HG03280 (cell line): ENCODE measurements at regions not wholly inside any gene's neighbourhood (a gene's known extent, or its start where the extent isn't known, plus 50 kb on each side); places are given as distances from the start of the nearest gene placed in this dataset.
"Not testable (repeated sequence)": the region's sequence is repeated elsewhere in the genome, so short reads cannot be mapped to it uniquely, and the experiment has no call there.

Source experiments
- ATAC-seq: cut with Tn5 transposase; IDR thresholded peaks from one replicate; pipeline ENCODE4 v1.9.1; 2021; ENCODE audit warnings: mild to moderate bottlenecking, moderate library complexity; ENCODE audit not compliant: unreplicated experiment

GRCh38 chr6:86619428-86619827, 317.9 kb upstream of the HTR1E start:
- ATAC-seq = no peak

GRCh38 chr6:86615299-86615698, 322.0 kb upstream of the HTR1E start:
- no peak for ATAC-seq

- ATAC-seq = no peak
These were observed 327.6 kb upstream of the HTR1E start for GRCh38 chr6:86609549-86610388.

- ATAC-seq = not testable (repeated sequence)
These were observed 334.0 kb upstream of the HTR1E start for GRCh38 chr6:86603364-86603763.

GRCh38 chr6:86602093-86602492, 335.2 kb upstream of the HTR1E start:
- ATAC-seq = not testable (repeated sequence)

- ATAC-seq = not testable (repeated sequence)
These were observed 338.4 kb upstream of the HTR1E start for GRCh38 chr6:86598969-86599368.

- no peak for ATAC-seq
These were observed 341.7 kb upstream of the HTR1E start for GRCh38 chr6:86595641-86596040.

GRCh38 chr6:86586195-86586594, 351.1 kb upstream of the HTR1E start:
- ATAC-seq = no peak

GRCh38 chr6:86581833-86582232, 355.5 kb upstream of the HTR1E start:
- ATAC-seq = no peak

- no peak for ATAC-seq
These were observed 374.1 kb upstream of the HTR1E start for GRCh38 chr6:86563197-86563596.

GRCh38 chr6:86558318-86558717, 379.0 kb upstream of the HTR1E start:
- no peak for ATAC-seq

GRCh38 chr6:86537292-86537861, 400.0 kb upstream of the HTR1E start:
- ATAC-seq = no peak

- ATAC-seq = no peak
These were observed 401.2 kb upstream of the HTR1E start for GRCh38 chr6:86536121-86536520.

GRCh38 chr6:86535100-86535499, 402.2 kb upstream of the HTR1E start:
- no peak for ATAC-seq

- no peak for ATAC-seq
These were observed 407.7 kb upstream of the HTR1E start for GRCh38 chr6:86529635-86530034.

- no peak for ATAC-seq
These were observed 411.1 kb upstream of the HTR1E start for GRCh38 chr6:86526238-86526637.

GRCh38 chr6:86516087-86516486, 421.2 kb upstream of the HTR1E start:
- no peak for ATAC-seq

- ATAC-seq = no peak
These were observed 425.4 kb upstream of the HTR1E start for GRCh38 chr6:86511962-86512361.

GRCh38 chr6:86508230-86508629, 429.1 kb upstream of the HTR1E start:
- ATAC-seq = no peak

GRCh38 chr6:86502497-86502896, 434.8 kb upstream of the HTR1E start:
- ATAC-seq = no peak

GRCh38 chr6:86500035-86500434, 437.3 kb upstream of the HTR1E start:
- no peak for ATAC-seq

GRCh38 chr6:86489042-86489441, 448.3 kb upstream of the HTR1E start:
- ATAC-seq = not testable (repeated sequence)
